Liver (tissue), 8 donors: ENCODE measurements at regions not wholly inside any gene's neighbourhood (a gene's known extent, or its start where the extent isn't known, plus 50 kb on each side); places are given as distances from the start of the nearest gene placed in this dataset.

ENCODE experiments used
- DNase-seq: peaks from one replicate; pipeline ENCODE4 v3.0.0-alpha.2; 2017; ENCODE audit warnings: low spot score
- H3K27ac ChIP-seq, 2 donors: one replicate each; pipeline ENCODE4 v1.7.0; 2013; ENCODE audit warnings: inconsistent platforms in 2 of 2, low read length in 2 of 2, control low read depth in 1 of 2, low read depth in 1 of 2, mild to moderate bottlenecking in 1 of 2
- H3K27me3 ChIP-seq, 4 donors: one replicate each; pipeline versions ENCODE4 v1.6.1 to v1.7.0; 2013; ENCODE audit warnings: low read length in 3 of 4, inconsistent platforms in 1 of 4, mild to moderate bottlenecking in 1 of 4, moderate library complexity in 1 of 4; ENCODE audit not compliant: control insufficient read depth in 4 of 4, insufficient read depth in 4 of 4
- H3K36me3 ChIP-seq, 4 donors: one replicate each; pipeline versions ENCODE4 v1.6.1 to v1.7.0; 2013; ENCODE audit warnings: low read length in 3 of 4, mild to moderate bottlenecking in 3 of 4, low read depth in 1 of 4, moderate library complexity in 1 of 4; ENCODE audit not compliant: control insufficient read depth in 4 of 4, insufficient read depth in 3 of 4
- H3K4me1 ChIP-seq, 4 donors: one replicate each; pipeline versions ENCODE4 v1.6.1 to v1.7.0; 2013; ENCODE audit warnings: low read length in 3 of 4, mild to moderate bottlenecking in 3 of 4, moderate library complexity in 1 of 4; ENCODE audit not compliant: control insufficient read depth in 4 of 4, insufficient read depth in 4 of 4
- H3K4me3 ChIP-seq, 3 donors: one replicate each; pipeline versions ENCODE4 v1.6.1 to v1.7.0; 2013; ENCODE audit warnings: low read length in 3 of 3, control low read depth in 1 of 3, low read depth in 1 of 3, mild to moderate bottlenecking in 1 of 3
- H3K9ac ChIP-seq, 2 donors: one replicate each; pipeline ENCODE4 v1.7.0; 2013; ENCODE audit warnings: low read length in 2 of 2, mild to moderate bottlenecking in 2 of 2, moderate library complexity in 2 of 2, control low read depth in 1 of 2, low read depth in 1 of 2
- H3K9me3 ChIP-seq, 4 donors: one replicate each; pipeline versions ENCODE4 v1.6.1 to v1.7.0; 2013; ENCODE audit warnings: low read length in 3 of 4; ENCODE audit not compliant: control insufficient read depth in 4 of 4
- ATF3 ChIP-seq: IDR thresholded peaks from 2 replicates; pipeline ENCODE4 v1.6.1; 2016; ENCODE audit warnings: antibody characterized with exemption
- EGR1 ChIP-seq, 2 donors: IDR thresholded peaks; 2 replicates each; pipeline ENCODE4 v1.6.1; 2016 to 2018; ENCODE audit warnings: antibody characterized with exemption in 2 of 2, low read depth in 2 of 2
- FOXA1 ChIP-seq: IDR thresholded peaks from 2 replicates; pipeline ENCODE4 v1.6.1; 2016; ENCODE audit warnings: antibody characterized with exemption
- FOXA2 ChIP-seq: IDR thresholded peaks from 2 replicates; pipeline ENCODE4 v1.6.1; 2016; ENCODE audit warnings: antibody characterized with exemption
- GABPA ChIP-seq, 2 donors: IDR thresholded peaks in 1 of 2; conservative IDR thresholded peaks in 1 of 2; 2 replicates each; pipeline ENCODE4 v1.6.1; 2016; ENCODE audit warnings: antibody characterized with exemption in 2 of 2, mild to moderate bottlenecking in 1 of 2, moderate library complexity in 1 of 2
- HNF4A ChIP-seq, 2 donors: conservative IDR thresholded peaks; 2 replicates each; pipeline ENCODE4 v1.6.1; 2016; ENCODE audit warnings: antibody characterized with exemption in 2 of 2, mild to moderate bottlenecking in 2 of 2
- HNF4G ChIP-seq: IDR thresholded peaks from 2 replicates; pipeline ENCODE4 v1.6.1; 2016; ENCODE audit warnings: antibody characterized with exemption
- JUND ChIP-seq, 2 donors: IDR thresholded peaks; 2 replicates each; pipeline ENCODE4 v1.6.1; 2016; ENCODE audit warnings: antibody characterized with exemption in 2 of 2
- MAX ChIP-seq: IDR thresholded peaks from 2 replicates; pipeline ENCODE4 v1.6.1; 2016; ENCODE audit warnings: antibody characterized with exemption
- NR2F2 ChIP-seq: IDR thresholded peaks from 2 replicates; pipeline ENCODE4 v1.6.1; 2016; ENCODE audit warnings: antibody characterized with exemption
- RAD21 ChIP-seq, 2 donors: IDR thresholded peaks; 2 replicates each; pipeline ENCODE4 v1.6.1; 2016; ENCODE audit warnings: antibody characterized with exemption in 2 of 2, mild to moderate bottlenecking in 2 of 2
- REST ChIP-seq: IDR thresholded peaks from 2 replicates; pipeline ENCODE4 v1.6.1; 2016; ENCODE audit warnings: antibody characterized with exemption, mild to moderate bottlenecking
- RXRA ChIP-seq, 2 donors: IDR thresholded peaks; 2 replicates each; pipeline ENCODE4 v1.6.1; 2017 to 2018; ENCODE audit warnings: antibody characterized with exemption in 2 of 2, mild to moderate bottlenecking in 1 of 2
- SP1 ChIP-seq: IDR thresholded peaks from 2 replicates; pipeline ENCODE4 v1.6.1; 2018; ENCODE audit warnings: antibody characterized with exemption, mild to moderate bottlenecking
- TAF1 ChIP-seq: conservative IDR thresholded peaks from 2 replicates; pipeline ENCODE4 v1.6.1; 2016; ENCODE audit warnings: antibody characterized with exemption, mild to moderate bottlenecking
- YY1 ChIP-seq: IDR thresholded peaks from 2 replicates; pipeline ENCODE4 v1.6.1; 2016; ENCODE audit warnings: antibody characterized with exemption, mild to moderate bottlenecking
- ZBTB33 ChIP-seq: IDR thresholded peaks from 2 replicates; pipeline ENCODE4 v1.6.1; 2016; ENCODE audit warnings: antibody characterized with exemption
- WGBS: extraction: QIAGEN DNeasy Blood & Tissue Kit; methylation state at CpG from one replicate; pipeline ENCODE4 v1.1.7; 2013; 5-methylcytosine and 5-hydroxymethylcytosine counted together
- TF ChIP-seq, protein P1 (sequence below): fragments of 150-350 bp; IDR thresholded peaks from 2 replicates; pipeline ENCODE4 v1.5.1; 2017; ENCODE audit warnings: improper control_type of control experiment, low read depth, low read length; ENCODE audit not compliant: missing input control
- donor health status: healthy.
- donor health status: healthy.
- donor health status: healthy.
- donor health status: healthy.
- donor health status: healthy.

DNA sequence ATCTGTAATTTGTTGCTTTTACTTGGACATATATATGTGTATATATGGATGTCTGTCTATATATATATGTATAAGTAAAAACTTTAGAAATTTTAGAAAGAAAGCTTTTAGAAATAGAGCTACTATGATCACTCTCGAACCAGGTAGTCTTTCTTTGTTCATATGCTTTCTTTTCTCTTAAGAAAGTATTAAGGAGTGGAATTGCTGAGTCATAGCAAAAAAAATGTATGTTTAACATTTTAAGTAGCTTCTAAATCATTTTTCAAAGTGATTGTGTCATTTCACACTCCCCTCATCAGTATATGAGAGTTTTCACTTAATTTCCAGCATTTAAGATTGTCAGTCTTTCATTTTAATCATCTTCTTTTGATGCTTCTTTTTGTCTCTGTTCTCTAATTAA is 447.9 kb upstream of the TECRL start:
- H3K4me1 ChIP-seq: no peaks in the 10 kb centered on the region
- 46% methylated on average over 1 of the region's 1 CpG for WGBS
- no peak overlapping the region for H3K4me3 ChIP-seq
- H3K36me3 ChIP-seq: no peaks in the 10 kb centered on the region
- no peaks in the 10 kb centered on the region for H3K27me3 ChIP-seq
- TF ChIP-seq YY1 (no peak), EGR1 (IDR thresholded peaks at IDR 0.05; ENCODE audit: low read depth in 2 of 2) (no peak), HNF4G (no peak), GABPA (IDR thresholded peaks at IDR 0.05 in 1 of 2, conservative IDR thresholded peaks at IDR 0.05 in 1 of 2) (no peak), JUND (IDR thresholded peaks at IDR 0.05) (no peak), HNF4A (conservative IDR thresholded peaks at IDR 0.05) (no peak), FOXA1 (no peak), ATF3 (no peak), SP1 (no peak), MAX (no peak), REST (no peak), RAD21 (IDR thresholded peaks at IDR 0.05) (no peak), RXRA (IDR thresholded peaks at IDR 0.05) (no peak), TAF1 (no peak), NR2F2 (no peak), FOXA2 (no peak), ZBTB33 (no peak)
- TF ChIP-seq, protein P1, sequence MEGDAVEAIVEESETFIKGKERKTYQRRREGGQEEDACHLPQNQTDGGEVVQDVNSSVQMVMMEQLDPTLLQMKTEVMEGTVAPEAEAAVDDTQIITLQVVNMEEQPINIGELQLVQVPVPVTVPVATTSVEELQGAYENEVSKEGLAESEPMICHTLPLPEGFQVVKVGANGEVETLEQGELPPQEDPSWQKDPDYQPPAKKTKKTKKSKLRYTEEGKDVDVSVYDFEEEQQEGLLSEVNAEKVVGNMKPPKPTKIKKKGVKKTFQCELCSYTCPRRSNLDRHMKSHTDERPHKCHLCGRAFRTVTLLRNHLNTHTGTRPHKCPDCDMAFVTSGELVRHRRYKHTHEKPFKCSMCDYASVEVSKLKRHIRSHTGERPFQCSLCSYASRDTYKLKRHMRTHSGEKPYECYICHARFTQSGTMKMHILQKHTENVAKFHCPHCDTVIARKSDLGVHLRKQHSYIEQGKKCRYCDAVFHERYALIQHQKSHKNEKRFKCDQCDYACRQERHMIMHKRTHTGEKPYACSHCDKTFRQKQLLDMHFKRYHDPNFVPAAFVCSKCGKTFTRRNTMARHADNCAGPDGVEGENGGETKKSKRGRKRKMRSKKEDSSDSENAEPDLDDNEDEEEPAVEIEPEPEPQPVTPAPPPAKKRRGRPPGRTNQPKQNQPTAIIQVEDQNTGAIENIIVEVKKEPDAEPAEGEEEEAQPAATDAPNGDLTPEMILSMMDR: no peak
- DNase-seq: no peak
- no peaks in the 10 kb centered on the region for H3K9me3 ChIP-seq
- H3K9ac ChIP-seq: no peak overlapping the region
- no peak overlapping the region for H3K27ac ChIP-seq

DNA sequence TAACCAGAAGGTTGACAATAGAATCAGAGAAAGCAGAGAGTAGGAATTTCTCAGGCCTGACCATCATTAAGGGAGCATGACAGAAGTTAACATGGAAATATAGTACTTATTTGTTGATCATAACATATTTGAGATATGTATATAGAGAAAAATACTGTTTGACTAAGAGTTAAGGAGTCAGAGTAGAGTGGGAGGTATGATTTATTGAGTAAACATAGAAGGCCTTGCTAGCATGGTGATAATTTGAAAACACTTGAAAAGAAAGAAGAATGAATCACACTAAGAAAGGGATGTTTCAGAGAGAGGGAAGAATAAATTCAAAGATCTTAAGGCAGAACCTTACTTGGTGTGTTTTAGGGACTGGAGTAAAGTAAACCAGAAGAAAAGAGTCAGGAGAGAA is 437.2 kb upstream of the TECRL start:
- no peaks in the 10 kb centered on the region for H3K27me3 ChIP-seq
- no peak overlapping the region for H3K9ac ChIP-seq
- H3K4me3 ChIP-seq: no peak overlapping the region
- no peak overlapping the region for H3K27ac ChIP-seq
- no peak for DNase-seq
- no peaks in the 10 kb centered on the region for H3K9me3 ChIP-seq
- H3K36me3 ChIP-seq: no peaks in the 10 kb centered on the region
- no peaks in the 10 kb centered on the region for H3K4me1 ChIP-seq
- TF ChIP-seq TAF1 (no peak), SP1 (no peak), FOXA1 (no peak), NR2F2 (no peak), JUND (IDR thresholded peaks at IDR 0.05) (no peak), ZBTB33 (no peak), RXRA (IDR thresholded peaks at IDR 0.05) (no peak), HNF4G (no peak), REST (no peak), FOXA2 (no peak), EGR1 (IDR thresholded peaks at IDR 0.05; ENCODE audit: low read depth in 2 of 2) (no peak), RAD21 (IDR thresholded peaks at IDR 0.05) (no peak), HNF4A (conservative IDR thresholded peaks at IDR 0.05) (no peak), GABPA (IDR thresholded peaks at IDR 0.05 in 1 of 2, conservative IDR thresholded peaks at IDR 0.05 in 1 of 2) (no peak), MAX (no peak)
